B cell (primary cell): ENCODE measurements at regions not wholly inside any gene's neighbourhood (a gene's known extent, or its start where the extent isn't known, plus 50 kb on each side); places are given as distances from the start of the nearest gene placed in this dataset.

Experiments
- ATAC-seq: fragments of 200-7000 bp; cut with Tn5 transposase; one replicate; pipeline ENCODE4 v1.10.0; 2021; ENCODE audit warnings: low read depth, mild to moderate bottlenecking, moderate number of reproducible peaks, moderate library complexity
- CTCF ChIA-PET: fragments of 350-600 bp; sonication (Branson Sonifier 250); formaldehyde crosslinking; loops from one replicate; lab custom pipeline; 2021; ENCODE audit warnings: antibody characterized with exemption, inconsistent platforms; lab: Charles Lee
- POLR2A ChIA-PET: fragments of 350-600 bp; sonication (Branson Sonifier 250); formaldehyde crosslinking; loops from one replicate; lab custom pipeline; 2021; ENCODE audit warnings: antibody characterized with exemption; lab: Charles Lee
- DNase-seq: peaks from one replicate; pipeline ENCODE4 v3.0.0; 2013
- H2AFZ ChIP-seq: 2 replicates; pipeline ENCODE4 v1.6.1; 2012; ENCODE audit warnings: mild to moderate bottlenecking, low read depth, low read length; ENCODE audit not compliant: insufficient read depth, poor library complexity, severe bottlenecking
- H3K27ac ChIP-seq, 2 donors: 1 replicate in 1 of 2; 2 replicates in 1 of 2; pipeline ENCODE4 v1.5.1; 2012 to 2013; ENCODE audit warnings: low read length in 2 of 2, mild to moderate bottlenecking in 2 of 2, moderate library complexity in 1 of 2
- H3K27me3 ChIP-seq, 4 experiments: fragments of 200-600 bp in 1 of 4; sonication (generic) in 1 of 4; replicated peaks in 1 of 4; 1 replicate in 2 of 4; 2 replicates in 2 of 4; pipeline versions ENCODE4 v1.6.1 to v1.7.0; 2013 to 2016; ENCODE audit warnings: low read length in 3 of 4, mild to moderate bottlenecking in 2 of 4, mixed read lengths in 1 of 4, moderate library complexity in 1 of 4; ENCODE audit not compliant: insufficient read depth in 4 of 4, control insufficient read depth in 3 of 4; ENCODE audit errors: control extremely low read depth in 1 of 4
- H3K36me3 ChIP-seq, 2 experiments: replicated peaks in 1 of 2; 1 replicate in 1 of 2; 2 replicates in 1 of 2; pipeline versions ENCODE4 v1.6.1 to v1.7.1; 2013; ENCODE audit warnings: low read length in 1 of 2; ENCODE audit not compliant: insufficient read depth in 2 of 2, control insufficient read depth in 1 of 2; ENCODE audit errors: control extremely low read depth in 1 of 2, extremely low read depth in 1 of 2
- H3K4me1 ChIP-seq, 2 donors: fragments of 200-600 bp in 1 of 2; sonication (generic) in 1 of 2; 1 replicate in 1 of 2; 2 replicates in 1 of 2; pipeline versions ENCODE4 v1.5.1 to v1.6.1; 2013 to 2017; ENCODE audit warnings: low read length in 2 of 2; ENCODE audit not compliant: control insufficient read depth in 2 of 2, insufficient read depth in 2 of 2
- H3K4me2 ChIP-seq: replicated peaks from 2 replicates; pipeline ENCODE3; 2012; ENCODE audit warnings: mild to moderate bottlenecking, low read depth, low read length; ENCODE audit not compliant: poor library complexity, severe bottlenecking
- H3K4me3 ChIP-seq, 5 experiments: fragments of 200-600 bp in 1 of 5; sonication (generic) in 1 of 5; 1 replicate in 3 of 5; 2 replicates in 2 of 5; pipeline versions ENCODE4 v1.5.1 to v1.7.0; 2011 to 2016; ENCODE audit warnings: low read length in 4 of 5, mild to moderate bottlenecking in 4 of 5, low read depth in 2 of 5, control low read depth in 1 of 5, moderate library complexity in 1 of 5; ENCODE audit not compliant: insufficient read depth in 1 of 5; ENCODE audit errors: control extremely low read depth in 1 of 5, extremely low read depth in 1 of 5
- H3K79me2 ChIP-seq: fragments of 200-600 bp; sonication (generic); one replicate; pipeline ENCODE4 v1.6.0; 2016; ENCODE audit warnings: low read length; ENCODE audit not compliant: control insufficient read depth, insufficient read depth
- H3K9ac ChIP-seq: fragments of 200-600 bp; sonication (generic); 2 replicates; pipeline ENCODE4 v1.6.1; 2017; ENCODE audit warnings: mild to moderate bottlenecking, low read length, moderate library complexity
- H3K9me3 ChIP-seq, 3 donors: one replicate each; pipeline versions ENCODE4 v1.6.1 to v1.7.1; 2013; ENCODE audit warnings: low read length in 2 of 3; ENCODE audit not compliant: control insufficient read depth in 2 of 3, insufficient read depth in 1 of 3; ENCODE audit errors: control extremely low read depth in 1 of 3
- H4K20me1 ChIP-seq: 2 replicates; pipeline ENCODE4 v1.6.0; 2012; ENCODE audit warnings: mild to moderate bottlenecking, low read length; ENCODE audit not compliant: insufficient read depth, control insufficient read depth, poor library complexity, severe bottlenecking
- H3K27ac Mint-ChIP-seq: one replicate; pipeline ENCODE4 v1.8.0; 2021; ENCODE audit warnings: mixed read lengths
- H3K27me3 Mint-ChIP-seq: one replicate; pipeline ENCODE4 v1.8.0; 2021; ENCODE audit warnings: mixed read lengths
- H3K4me1 Mint-ChIP-seq: one replicate; pipeline ENCODE4 v1.8.0; 2021; ENCODE audit warnings: mixed read lengths
- H3K4me3 Mint-ChIP-seq: one replicate; pipeline ENCODE4 v1.8.0; 2021; ENCODE audit warnings: mixed read lengths
- H3K9me3 Mint-ChIP-seq: one replicate; pipeline ENCODE4 v1.8.0; 2022; ENCODE audit warnings: mixed read lengths; ENCODE audit not compliant: insufficient read depth
- CTCF ChIP-seq: fragments of 200-600 bp; IDR thresholded peaks from one replicate; pipeline ENCODE4 v1.8.0; 2022; ENCODE audit warnings: antibody characterized with exemption, mild to moderate bottlenecking
- EZH2 ChIP-seq: IDR thresholded peaks from 2 replicates; pipeline ENCODE4 v1.6.1; 2012; ENCODE audit warnings: borderline replicate concordance, low read depth, mild to moderate bottlenecking, moderate library complexity, low read length; ENCODE audit not compliant: insufficient read depth, poor library complexity, severe bottlenecking
- WGBS: methylation state at CpG from one replicate; pipeline ENCODE4 v1.1.5; 2013; ENCODE audit warnings: missing lambda C conversion rate; ENCODE audit not compliant: insufficient coverage; 5-methylcytosine and 5-hydroxymethylcytosine counted together
- intact Hi-C: fragments of 100-400 bp; cut with micrococcal nuclease; formaldehyde crosslinking; loops from one replicate; pipeline ENCODE4 v1.10.0; 2022

- Histone ChIP-seq H3K9me3 (peaks cover 0 to 11% (median 3%) of the 10 kb centered on the region in 3 donors), H3K4me1 (no peaks in the 10 kb centered on the region), H3K9ac (no peak overlapping the region), H3K79me2 (no peaks in the 10 kb centered on the region), H4K20me1 (no peaks in the 10 kb centered on the region), H2AFZ (no peak overlapping the region), H3K4me3 (no peak overlapping the region), H3K4me2 (no peak overlapping the region), H3K27ac (no peak overlapping the region), H3K36me3 (no peaks in the 10 kb centered on the region), H3K27me3 (no peaks in the 10 kb centered on the region)
- Mint-ChIP-seq H3K27ac (no peak overlapping the region), H3K9me3 (peaks cover 4% of the 10 kb centered on the region), H3K4me3 (no peak overlapping the region), H3K4me1 (no peaks in the 10 kb centered on the region), H3K27me3 (no peaks in the 10 kb centered on the region)
- intact Hi-C loops, result no loop called here
- TF ChIP-seq EZH2 (no peak), CTCF (no peak)
- no peak for DNase-seq
- 100% methylated on average over 4 of the region's 4 CpGs for WGBS
- ChIA-PET CTCF (no interaction called here), POLR2A (no interaction called here)
- no peak for ATAC-seq
Measured at GRCh38 chr5:8005416-8005815, 136.5 kb downstream of the MTRR start.

- WGBS, result 65% methylated on average over 3 of the region's 9 CpGs
- no peak overlapping the region for H3K4me3 ChIP-seq
- Mint-ChIP-seq H3K4me1 (peaks cover 22% of the 10 kb centered on the region), H3K27ac (no peak overlapping the region), H3K27me3 (no peaks in the 10 kb centered on the region), H3K4me3 (no peak overlapping the region), H3K9me3 (peaks cover 3% of the 10 kb centered on the region)
- H2AFZ ChIP-seq, result no peak overlapping the region
- no peak for DNase-seq
- intact Hi-C loops, result no loop called here
- H3K4me1 ChIP-seq, result peaks cover 17 to 19% of the 10 kb centered on the region in 2 donors
- H3K27me3 ChIP-seq, result no peaks in the 10 kb centered on the region
- H3K9ac ChIP-seq, result no peak overlapping the region
- ATAC-seq, result no peak
- H3K4me2 ChIP-seq, result no peak overlapping the region
- POLR2A ChIA-PET, result no interaction called here
- peaks cover 0 to 11% (median 2%) of the 10 kb centered on the region in 3 donors for H3K9me3 ChIP-seq
- TF ChIP-seq CTCF (no peak), EZH2 (no peak)
- H3K27ac ChIP-seq, result no peak overlapping the region
- CTCF ChIA-PET, result no interaction called here
- H3K36me3 ChIP-seq, result no peaks in the 10 kb centered on the region
- H4K20me1 ChIP-seq, result no peaks in the 10 kb centered on the region
- no peaks in the 10 kb centered on the region for H3K79me2 ChIP-seq
Measured at GRCh38 chr5:8012131-8012977, 143.4 kb downstream of the MTRR start.
